ENCODE measurements at regions not wholly inside any gene's neighbourhood (a gene's known extent, or its start where the extent isn't known, plus 50 kb on each side); places are given as distances from the start of the nearest gene placed in this dataset.

- DNase-seq, result peak; percentile 11
Observed at GRCh38 chr9:95822583-95823431, 52.7 kb upstream of the ERCC6L2 start.

- no peak for DNase-seq
Observed at GRCh38 chr9:95822015-95822414, 53.5 kb upstream of the ERCC6L2 start.

GRCh38 chr9:95820074-95820473 is 55.4 kb upstream of the ERCC6L2 start:
- DNase-seq, result peak; percentile 35

- DNase-seq, result no peak
Observed at GRCh38 chr9:95819636-95820035, 55.9 kb upstream of the ERCC6L2 start.

- no peak for DNase-seq
Observed at GRCh38 chr9:95817205-95817604, 58.3 kb upstream of the ERCC6L2 start.

- DNase-seq, result no peak
Observed at GRCh38 chr9:95816716-95817115, 58.8 kb upstream of the ERCC6L2 start.

GRCh38 chr9:95815961-95816360 is 59.5 kb upstream of the ERCC6L2 start:
- no peak for DNase-seq

GRCh38 chr9:95815133-95815532 is 60.4 kb upstream of the ERCC6L2 start:
- peak; percentile 77 for DNase-seq

- no peak for DNase-seq
Observed at GRCh38 chr9:95813923-95814322, 61.6 kb upstream of the ERCC6L2 start.

- DNase-seq, result no peak
Observed at GRCh38 chr9:95810814-95811213, 64.7 kb upstream of the ERCC6L2 start.

- DNase-seq, result no peak
Observed at GRCh38 chr9:95810133-95810532, 65.4 kb upstream of the ERCC6L2 start.

GRCh38 chr9:95809686-95810085 is 65.8 kb upstream of the ERCC6L2 start:
- no peak for DNase-seq

- peak; percentile 44 for DNase-seq
Observed at GRCh38 chr9:95808011-95808410, 67.5 kb upstream of the ERCC6L2 start.

GRCh38 chr9:95807326-95807947 is 68.1 kb upstream of the ERCC6L2 start:
- DNase-seq, result no peak

- DNase-seq, result no peak
Observed at GRCh38 chr9:95803197-95803596, 72.3 kb upstream of the ERCC6L2 start.

GRCh38 chr9:95801797-95802196 is 73.7 kb upstream of the ERCC6L2 start:
- no peak for DNase-seq

GRCh38 chr9:95796029-95796428 is 79.5 kb upstream of the ERCC6L2 start:
- DNase-seq, result no peak

GRCh38 chr9:95793924-95794828 is 81.3 kb upstream of the ERCC6L2 start:
- peak; percentile 69 for DNase-seq

GRCh38 chr9:95791695-95792094 is 83.8 kb upstream of the ERCC6L2 start:
- no peak for DNase-seq

- DNase-seq, result no peak
Observed at GRCh38 chr9:95791286-95791685, 84.2 kb upstream of the ERCC6L2 start.

- DNase-seq, result no peak
Observed at GRCh38 chr9:95788521-95788991, 86.9 kb upstream of the ERCC6L2 start.

GRCh38 chr9:95788021-95788420 is 87.5 kb upstream of the ERCC6L2 start:
- DNase-seq, result no peak

GRCh38 chr9:95785209-95785608 is 90.3 kb upstream of the ERCC6L2 start:
- no peak for DNase-seq

All from tongue (tissue), 1 donor.